Karpas-422 (cell line): ENCODE measurements at regions not wholly inside any gene's neighbourhood (a gene's known extent, or its start where the extent isn't known, plus 50 kb on each side); places are given as distances from the start of the nearest gene placed in this dataset.

Experiments used
- DNase-seq: peaks from one replicate; pipeline ENCODE4 v3.0.0-alpha.2; 2015
- H2AFZ ChIP-seq: fragments of 200-600 bp; sonication (generic); 2 replicates; pipeline ENCODE4 v1.6.1; 2014; ENCODE audit warnings: antibody characterized with exemption, low read length, mixed read lengths
- H3K27ac ChIP-seq: fragments of 200-600 bp; sonication (generic); 2 replicates; pipeline ENCODE4 v1.5.1; 2014; ENCODE audit warnings: mild to moderate bottlenecking, low read length, moderate library complexity
- H3K27me3 ChIP-seq: fragments of 200-600 bp; sonication (generic); 2 replicates; pipeline ENCODE4 v1.6.1; 2014; ENCODE audit warnings: low read length, mixed read lengths
- H3K36me3 ChIP-seq: fragments of 200-600 bp; sonication (generic); 2 replicates; pipeline ENCODE4 v1.6.1; 2014; ENCODE audit warnings: low read length, mixed read lengths; ENCODE audit not compliant: insufficient read depth
- H3K4me1 ChIP-seq: fragments of 200-600 bp; sonication (generic); 2 replicates; pipeline ENCODE4 v1.6.1; 2014; ENCODE audit warnings: mild to moderate bottlenecking, low read length, mixed read lengths
- H3K4me2 ChIP-seq: fragments of 200-600 bp; sonication (generic); 2 replicates; pipeline ENCODE4 v1.6.1; 2014; ENCODE audit warnings: low read length, low read depth, mild to moderate bottlenecking; ENCODE audit not compliant: poor library complexity, severe bottlenecking
- H3K4me3 ChIP-seq: fragments of 200-600 bp; sonication (generic); 2 replicates; pipeline ENCODE4 v1.5.1; 2014; ENCODE audit warnings: mild to moderate bottlenecking, antibody characterized with exemption, low read length, mixed read lengths
- H3K79me2 ChIP-seq: fragments of 200-600 bp; sonication (generic); 2 replicates; pipeline ENCODE4 v1.6.1; 2014; ENCODE audit warnings: mild to moderate bottlenecking, low read length, mixed read lengths
- H3K9ac ChIP-seq: fragments of 200-600 bp; sonication (generic); 2 replicates; pipeline ENCODE4 v1.6.0; 2014; ENCODE audit warnings: low read length
- H3K9me2 ChIP-seq: fragments of 200-600 bp; sonication (generic), shearing (Covaris generic); replicated peaks from 2 replicates; pipeline ENCODE4 v1.6.0; 2014; ENCODE audit warnings: mild to moderate bottlenecking, low read length, moderate library complexity; ENCODE audit not compliant: insufficient read depth
- H3K9me3 ChIP-seq: fragments of 300-700, 200-600 bp; sonication (generic); 2 replicates; pipeline ENCODE4 v1.6.1; 2014; ENCODE audit warnings: low read length, mixed read lengths
- H4K20me1 ChIP-seq: fragments of 200-600 bp; sonication (generic); 2 replicates; pipeline ENCODE4 v1.6.1; 2014; ENCODE audit warnings: mild to moderate bottlenecking, antibody characterized with exemption, low read length, low read depth; ENCODE audit not compliant: insufficient read depth

GRCh38 chr5:143752165-143752850 is 59.7 kb upstream of the HMHB1 start:
- Histone ChIP-seq H3K79me2 (no peaks in the 10 kb centered on the region), H3K4me3 (no peak overlapping the region), H3K9ac (no peak overlapping the region), H3K36me3 (no peaks in the 10 kb centered on the region), H3K4me2 (no peak overlapping the region), H3K27me3 (no peaks in the 10 kb centered on the region), H3K27ac (no peak overlapping the region), H3K9me2 (no peaks in the 10 kb centered on the region), H2AFZ (no peak overlapping the region), H3K4me1 (no peaks in the 10 kb centered on the region), H3K9me3 (no peaks in the 10 kb centered on the region), H4K20me1 (no peaks in the 10 kb centered on the region)
- no peak for DNase-seq

GRCh38 chr5:143751342-143751741 is 60.6 kb upstream of the HMHB1 start:
- no peaks in the 10 kb centered on the region for H3K9me3 ChIP-seq
- H3K27me3 ChIP-seq, result no peaks in the 10 kb centered on the region
- no peak overlapping the region for H3K27ac ChIP-seq
- no peaks in the 10 kb centered on the region for H3K79me2 ChIP-seq
- no peaks in the 10 kb centered on the region for H3K9me2 ChIP-seq
- H3K4me2 ChIP-seq, result no peak overlapping the region
- H4K20me1 ChIP-seq, result no peaks in the 10 kb centered on the region
- no peaks in the 10 kb centered on the region for H3K36me3 ChIP-seq
- no peaks in the 10 kb centered on the region for H3K4me1 ChIP-seq
- DNase-seq, result no peak
- H3K4me3 ChIP-seq, result no peak overlapping the region
- H3K9ac ChIP-seq, result no peak overlapping the region
- H2AFZ ChIP-seq, result no peak overlapping the region

GRCh38 chr5:143749581-143750205 is 62.3 kb upstream of the HMHB1 start:
- H3K9me2 ChIP-seq, result no peaks in the 10 kb centered on the region
- H4K20me1 ChIP-seq, result no peaks in the 10 kb centered on the region
- H2AFZ ChIP-seq, result no peak overlapping the region
- no peak overlapping the region for H3K4me3 ChIP-seq
- no peak overlapping the region for H3K27ac ChIP-seq
- H3K79me2 ChIP-seq, result no peaks in the 10 kb centered on the region
- no peaks in the 10 kb centered on the region for H3K36me3 ChIP-seq
- no peak overlapping the region for H3K9ac ChIP-seq
- H3K4me2 ChIP-seq, result no peak overlapping the region
- no peaks in the 10 kb centered on the region for H3K4me1 ChIP-seq
- no peaks in the 10 kb centered on the region for H3K9me3 ChIP-seq
- no peak for DNase-seq
- no peaks in the 10 kb centered on the region for H3K27me3 ChIP-seq

- Histone ChIP-seq H3K4me1 (no peaks in the 10 kb centered on the region), H3K4me3 (no peak overlapping the region), H3K9me3 (no peaks in the 10 kb centered on the region), H3K9ac (no peak overlapping the region), H3K9me2 (no peaks in the 10 kb centered on the region), H3K4me2 (no peak overlapping the region), H3K79me2 (no peaks in the 10 kb centered on the region), H3K36me3 (no peaks in the 10 kb centered on the region), H3K27me3 (no peaks in the 10 kb centered on the region), H2AFZ (no peak overlapping the region), H3K27ac (no peak overlapping the region), H4K20me1 (no peaks in the 10 kb centered on the region)
- DNase-seq, result no peak
Observed at GRCh38 chr5:143748516-143748915, 63.4 kb upstream of the HMHB1 start.

- no peak overlapping the region for H2AFZ ChIP-seq
- H3K79me2 ChIP-seq, result no peaks in the 10 kb centered on the region
- DNase-seq, result no peak
- no peak overlapping the region for H3K4me2 ChIP-seq
- no peaks in the 10 kb centered on the region for H3K27me3 ChIP-seq
- H3K4me3 ChIP-seq, result no peak overlapping the region
- H4K20me1 ChIP-seq, result no peaks in the 10 kb centered on the region
- no peak overlapping the region for H3K9ac ChIP-seq
- no peak overlapping the region for H3K27ac ChIP-seq
- H3K4me1 ChIP-seq, result peaks cover 2% of the 10 kb centered on the region; the same call in 1 of the 2 replicates
- H3K9me2 ChIP-seq, result no peaks in the 10 kb centered on the region
- no peaks in the 10 kb centered on the region for H3K36me3 ChIP-seq
- no peaks in the 10 kb centered on the region for H3K9me3 ChIP-seq
Observed at GRCh38 chr5:143742951-143743350, 69.0 kb upstream of the HMHB1 start.

- Histone ChIP-seq H3K4me3 (no peak overlapping the region), H3K36me3 (no peaks in the 10 kb centered on the region), H3K9me3 (no peaks in the 10 kb centered on the region), H3K27ac (no peak overlapping the region), H3K4me1 (peaks cover 2% of the 10 kb centered on the region; the same call in 1 of the 2 replicates), H3K27me3 (no peaks in the 10 kb centered on the region), H3K79me2 (no peaks in the 10 kb centered on the region), H2AFZ (no peak overlapping the region), H3K9ac (no peak overlapping the region), H4K20me1 (no peaks in the 10 kb centered on the region), H3K4me2 (no peak overlapping the region), H3K9me2 (no peaks in the 10 kb centered on the region)
- DNase-seq, result peak; percentile 50
Observed at GRCh38 chr5:143741421-143741820, 70.5 kb upstream of the HMHB1 start.

GRCh38 chr5:143740956-143741355 is 71.0 kb upstream of the HMHB1 start:
- Histone ChIP-seq H3K4me3 (no peak overlapping the region), H3K4me2 (no peak overlapping the region), H3K9ac (no peak overlapping the region), H3K27ac (no peak overlapping the region), H3K4me1 (peaks cover 2% of the 10 kb centered on the region; the same call in 1 of the 2 replicates), H4K20me1 (no peaks in the 10 kb centered on the region), H2AFZ (no peak overlapping the region), H3K9me3 (no peaks in the 10 kb centered on the region), H3K9me2 (no peaks in the 10 kb centered on the region), H3K36me3 (no peaks in the 10 kb centered on the region), H3K79me2 (no peaks in the 10 kb centered on the region), H3K27me3 (no peaks in the 10 kb centered on the region)
- no peak for DNase-seq

- Histone ChIP-seq H3K79me2 (no peaks in the 10 kb centered on the region), H3K27ac (no peak overlapping the region), H2AFZ (no peak overlapping the region), H3K36me3 (no peaks in the 10 kb centered on the region), H3K4me1 (peaks cover 2% of the 10 kb centered on the region; the same call in 1 of the 2 replicates), H3K4me2 (no peak overlapping the region), H4K20me1 (no peaks in the 10 kb centered on the region), H3K9me3 (no peaks in the 10 kb centered on the region), H3K9me2 (no peaks in the 10 kb centered on the region), H3K9ac (no peak overlapping the region), H3K27me3 (no peaks in the 10 kb centered on the region), H3K4me3 (no peak overlapping the region)
- no peak for DNase-seq
Observed at GRCh38 chr5:143739746-143740145, 72.2 kb upstream of the HMHB1 start.
